NK-92 (cell line): ENCODE measurements at regions not wholly inside any gene's neighbourhood (a gene's known extent, or its start where the extent isn't known, plus 50 kb on each side); places are given as distances from the start of the nearest gene placed in this dataset.
"Not testable (repeated sequence)": the region's sequence is repeated elsewhere in the genome, so short reads cannot be mapped to it uniquely, and the experiment has no call there.

Source experiments
- DNase-seq: peaks from one replicate; lab custom pipeline; 2025; ENCODE audit not compliant: unreplicated experiment; lab: John Stamatoyannopoulos, UW

DNA sequence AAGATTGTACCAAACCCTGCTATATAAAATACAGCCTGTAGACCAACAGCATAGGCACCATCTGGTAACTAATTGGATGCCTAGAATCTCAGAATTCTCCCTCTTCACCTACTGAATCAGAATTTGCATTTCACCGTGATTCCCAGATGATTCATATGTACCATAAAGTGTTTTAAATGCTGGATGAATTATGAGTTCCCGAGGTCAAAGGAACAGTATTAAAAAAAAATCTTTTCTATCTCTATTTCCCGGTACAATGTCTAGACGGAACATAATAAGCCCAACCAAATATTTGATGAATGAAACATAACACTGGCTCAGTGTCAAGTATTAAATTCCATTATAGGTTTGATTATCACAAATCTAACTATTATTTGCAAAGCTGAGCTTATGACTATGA is 280.0 kb downstream of the ANKRD50 start:
- no peak for DNase-seq

DNA sequence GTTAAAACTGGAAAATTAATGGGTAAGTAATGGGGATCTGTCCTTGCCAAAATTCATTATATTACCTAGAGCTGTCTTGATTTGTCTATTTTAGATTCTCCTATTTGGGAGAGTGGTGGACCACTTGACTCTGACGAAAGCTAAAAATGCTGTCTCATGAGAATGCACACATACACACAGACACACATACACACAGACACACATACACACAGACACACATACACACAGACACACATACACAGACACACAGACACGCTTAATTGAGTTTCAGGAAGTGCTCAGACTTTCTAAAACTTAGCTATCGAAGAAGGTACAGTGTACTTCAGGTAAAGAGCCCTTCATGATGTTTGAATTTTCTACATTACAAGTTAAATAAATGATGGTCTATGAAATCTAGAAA is 279.5 kb downstream of the ANKRD50 start:
- no peak for DNase-seq

DNA sequence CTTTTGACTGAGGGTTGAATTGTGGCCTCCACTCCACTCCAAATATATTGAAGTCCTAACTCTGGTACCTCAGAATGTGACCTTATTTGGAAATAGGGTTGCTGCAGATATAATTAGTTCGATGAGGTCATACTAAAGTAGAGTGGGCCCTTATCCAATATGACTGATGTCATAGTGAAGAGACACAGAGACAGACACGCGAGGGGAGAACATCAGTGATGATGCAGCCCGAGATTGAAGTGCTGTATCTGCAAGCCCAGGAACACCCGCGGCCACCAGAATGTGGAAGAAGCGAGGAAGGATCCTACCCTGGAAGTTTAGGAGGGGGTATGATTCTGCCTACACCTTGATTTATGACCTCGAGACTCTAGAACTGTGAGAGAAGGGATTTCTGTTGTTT is 279.0 kb downstream of the ANKRD50 start:
- DNase-seq: no peak

DNA sequence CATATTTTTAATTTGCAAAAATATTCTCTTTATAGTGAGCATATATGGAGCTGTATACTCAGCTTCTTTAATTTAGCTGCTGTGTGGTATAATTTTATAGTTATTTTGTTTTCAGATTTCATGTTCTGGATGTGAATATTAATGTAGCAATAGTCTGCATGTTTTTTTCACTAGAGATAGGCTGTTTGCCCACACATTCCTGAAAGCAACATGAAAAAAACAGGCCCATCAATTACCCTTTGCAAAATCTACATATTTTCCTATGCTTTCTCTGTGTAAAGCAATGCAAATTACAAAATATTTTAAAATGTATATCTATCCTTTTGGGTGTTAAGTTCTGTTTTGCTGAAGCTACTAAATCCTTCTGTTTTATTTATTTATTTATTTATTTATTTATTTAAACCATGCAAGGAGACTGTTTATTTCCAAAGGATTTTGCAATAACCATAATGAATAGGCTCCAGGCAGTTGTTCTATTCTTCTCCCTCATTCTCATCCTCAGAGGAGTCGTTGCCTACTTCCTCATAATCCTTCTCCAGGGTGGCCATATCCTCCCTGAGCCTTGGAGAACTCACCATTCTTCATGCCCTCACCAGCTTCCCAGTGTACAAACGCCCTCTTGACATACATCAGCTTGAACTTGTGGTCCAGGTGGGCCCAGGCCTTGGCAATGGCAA is 277.1 kb downstream of the ANKRD50 start:
- no peak for DNase-seq

DNA sequence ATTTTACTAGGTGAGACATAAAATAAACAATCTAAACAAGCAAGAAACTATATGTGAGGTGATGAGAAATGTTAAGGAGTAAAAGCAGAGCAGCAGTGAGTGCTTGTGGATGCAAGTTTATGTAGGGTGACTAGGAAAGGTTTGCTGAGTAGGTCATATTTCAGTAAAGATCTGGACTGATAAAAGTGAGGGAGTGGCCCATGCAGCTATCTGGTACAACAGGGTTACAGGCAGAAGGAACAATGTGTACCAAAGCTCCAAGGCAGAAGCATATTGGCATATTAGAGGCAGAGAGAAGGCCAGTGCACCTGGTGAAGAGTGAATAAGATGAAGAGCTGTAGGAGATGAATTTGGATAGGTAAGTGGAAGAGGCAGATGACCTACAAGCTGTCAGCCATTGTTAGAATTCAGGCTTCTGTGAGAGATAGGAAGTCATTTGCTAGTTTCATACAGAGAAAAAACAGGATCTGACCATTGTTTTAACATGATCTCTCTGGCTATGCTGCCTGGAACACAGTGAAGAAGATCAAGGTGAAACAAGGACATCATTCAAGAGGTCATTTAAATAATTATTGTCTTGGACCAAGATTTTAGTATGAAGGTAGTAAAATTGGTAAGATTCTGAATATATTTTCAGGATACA is 274.6 kb downstream of the ANKRD50 start:
- no peak for DNase-seq

DNA sequence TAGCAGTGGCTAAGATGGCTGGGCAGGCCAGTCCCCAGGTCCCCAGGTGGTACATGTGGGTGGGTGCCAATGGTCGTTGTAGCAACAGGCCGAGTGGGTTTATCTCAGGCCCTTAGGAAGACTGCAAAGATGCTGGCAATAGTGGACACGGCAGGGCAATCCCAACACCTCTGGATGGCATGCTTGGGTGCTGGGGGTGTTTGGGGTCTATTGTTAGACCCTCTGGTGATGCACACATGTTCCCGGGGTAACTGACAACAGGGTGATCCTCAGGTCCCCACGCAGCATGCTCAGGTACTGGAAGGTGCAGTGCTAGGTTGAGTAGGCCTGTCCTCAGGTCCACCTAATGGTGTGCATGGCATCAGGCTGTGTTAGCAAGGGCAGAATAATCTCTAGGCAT is 267.5 kb downstream of the ANKRD50 start:
- DNase-seq: no peak

DNA sequence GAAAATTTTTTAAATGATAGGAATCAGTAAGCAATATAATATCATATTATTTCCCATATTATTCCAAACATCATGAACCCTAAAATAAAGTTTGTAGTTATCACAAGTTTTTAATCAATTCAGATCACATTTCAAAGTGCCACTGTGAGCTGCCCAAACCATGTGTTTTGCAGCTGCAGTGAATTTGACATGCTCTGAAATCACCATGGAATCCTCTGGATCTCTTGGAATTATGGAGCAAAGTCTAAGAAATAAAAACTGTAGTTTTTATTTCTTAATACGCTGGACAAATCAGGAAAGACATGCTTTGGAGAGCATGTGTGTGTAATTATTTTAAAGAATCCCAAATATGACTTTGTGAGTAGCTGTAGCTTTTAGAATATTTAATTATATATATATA is 262.7 kb downstream of the ANKRD50 start:
- no peak for DNase-seq

DNA sequence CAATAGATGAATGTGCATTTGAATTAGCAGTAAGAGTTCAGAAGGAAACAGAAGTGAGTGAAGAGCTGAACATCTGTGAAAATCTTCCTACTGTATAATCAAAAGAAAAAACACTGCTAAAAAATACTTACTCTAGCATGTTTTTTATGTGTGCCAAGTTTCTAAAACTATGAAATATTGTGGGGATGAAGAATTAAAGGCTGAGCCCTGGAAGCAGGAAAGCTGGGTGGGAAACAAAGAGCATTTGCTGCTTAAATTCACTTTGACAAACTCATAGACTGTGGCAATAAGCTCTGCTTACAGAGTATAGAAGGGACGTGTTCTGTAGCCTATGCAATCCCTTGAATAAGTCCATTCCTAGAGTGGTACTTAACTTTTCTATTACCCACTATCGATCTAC is 261.7 kb downstream of the ANKRD50 start:
- no peak for DNase-seq

DNA sequence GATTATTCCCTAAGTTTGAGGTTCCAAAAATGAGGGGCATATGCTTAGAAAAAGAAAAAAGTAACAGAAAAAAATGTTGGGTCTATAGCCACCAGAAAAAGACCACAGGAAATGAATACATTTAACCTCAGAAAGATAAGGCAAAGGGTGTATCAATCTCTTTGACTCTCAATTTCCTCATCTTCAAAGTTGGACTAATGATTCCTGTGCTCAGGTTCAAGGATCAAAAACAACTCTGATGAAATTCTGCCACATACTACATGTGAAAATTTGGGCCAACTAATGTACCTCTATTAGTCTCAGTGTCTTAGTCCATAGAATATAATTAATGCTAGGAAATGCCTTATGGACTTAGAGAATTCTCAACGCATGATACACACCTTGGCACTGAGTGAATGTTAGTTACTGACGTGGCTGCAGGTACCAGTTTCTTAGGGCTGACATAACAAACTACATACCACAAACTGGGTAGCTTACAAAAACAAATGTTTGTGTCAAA is 257.7 kb downstream of the ANKRD50 start:
- no peak for DNase-seq

DNA sequence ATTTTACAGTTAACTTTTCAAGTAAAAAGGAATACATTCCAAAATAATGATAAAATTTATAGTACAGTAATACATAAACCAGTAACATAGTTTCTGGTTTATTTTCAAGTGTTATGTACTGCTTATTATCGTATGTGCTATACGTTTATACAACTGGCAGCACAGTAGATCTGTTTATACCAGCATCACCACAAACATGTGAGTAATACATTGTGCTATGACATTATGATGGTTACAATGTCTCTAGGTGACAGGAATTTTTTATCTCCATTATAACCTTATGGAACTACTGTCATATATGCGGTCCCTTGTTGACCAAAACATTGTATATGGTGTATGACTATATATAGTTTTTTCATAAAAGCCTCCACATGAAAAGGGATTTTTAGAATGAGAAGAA is 256.9 kb downstream of the ANKRD50 start:
- DNase-seq: no peak

DNA sequence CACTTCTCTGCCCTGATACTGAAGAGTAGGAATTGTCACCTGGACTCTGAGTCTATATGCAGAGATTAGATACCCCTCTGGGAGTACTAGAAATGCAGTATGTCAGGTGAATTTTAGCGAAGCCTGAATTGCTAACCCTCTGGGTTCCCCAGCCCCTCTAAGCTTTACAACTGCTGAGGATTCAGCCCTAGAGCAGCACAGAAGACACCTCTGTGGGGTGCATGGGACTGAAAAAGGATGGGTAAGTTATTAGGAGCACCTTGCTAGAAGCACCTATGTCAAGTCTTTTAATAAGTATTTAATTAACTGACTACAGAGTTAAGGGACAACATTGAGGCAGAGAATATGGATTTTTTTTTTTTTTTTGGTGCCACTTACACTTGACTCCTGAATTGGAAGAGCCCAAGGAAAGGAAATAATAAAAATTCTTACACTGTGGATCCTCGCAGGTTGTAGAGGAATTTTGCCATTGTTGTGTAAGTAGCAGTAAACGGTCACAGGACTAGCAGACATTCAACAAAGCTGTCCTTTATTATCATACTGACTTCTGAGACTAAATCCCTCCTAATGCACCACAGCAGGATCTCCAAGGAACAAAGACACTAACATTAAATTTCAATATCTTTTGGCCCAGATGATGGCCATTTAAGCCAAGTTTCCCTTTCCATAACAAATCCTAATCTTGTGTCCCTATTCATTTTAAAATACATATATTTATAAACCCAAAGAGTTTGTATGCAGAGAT is 253.2 kb downstream of the ANKRD50 start:
- DNase-seq: no peak

DNA sequence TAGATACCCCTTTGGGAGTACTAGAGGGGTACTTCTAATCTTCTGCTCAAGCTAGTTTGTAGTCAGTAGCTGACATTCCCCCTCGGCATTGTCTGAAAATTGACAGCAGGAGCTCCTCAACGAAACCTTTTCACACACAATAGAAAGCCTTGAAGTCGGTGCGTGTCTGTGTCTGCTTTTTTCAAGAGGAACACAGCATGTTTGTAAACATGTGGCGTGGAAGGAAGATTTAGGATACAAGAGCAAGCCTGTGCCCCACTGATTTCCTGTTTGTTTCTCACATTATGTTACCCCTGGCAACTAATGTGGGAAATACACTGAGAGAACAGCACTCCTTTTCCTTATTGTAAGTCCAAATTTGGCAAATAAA is 252.6 kb downstream of the ANKRD50 start:
- DNase-seq: no peak

DNA sequence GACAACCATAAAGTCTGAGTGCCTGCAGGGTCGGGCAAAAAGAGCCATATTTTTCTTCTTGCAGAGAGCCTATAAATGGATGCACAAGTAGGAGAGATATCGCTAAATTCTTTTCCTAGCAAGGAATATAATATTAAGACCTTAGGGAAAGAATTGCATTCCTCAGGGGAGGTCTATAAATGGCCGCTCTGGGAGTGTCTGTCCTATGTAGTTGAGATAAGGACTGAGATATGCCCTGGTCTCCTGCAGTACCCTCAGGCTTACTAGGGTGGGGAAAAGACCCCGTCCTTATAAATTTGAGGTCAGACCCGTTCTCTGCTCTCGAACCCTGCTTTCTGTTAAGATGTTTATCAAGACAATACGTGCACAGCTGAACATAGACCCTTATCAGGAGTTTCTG is 250.9 kb downstream of the ANKRD50 start:
- not testable (repeated sequence) for DNase-seq

DNA sequence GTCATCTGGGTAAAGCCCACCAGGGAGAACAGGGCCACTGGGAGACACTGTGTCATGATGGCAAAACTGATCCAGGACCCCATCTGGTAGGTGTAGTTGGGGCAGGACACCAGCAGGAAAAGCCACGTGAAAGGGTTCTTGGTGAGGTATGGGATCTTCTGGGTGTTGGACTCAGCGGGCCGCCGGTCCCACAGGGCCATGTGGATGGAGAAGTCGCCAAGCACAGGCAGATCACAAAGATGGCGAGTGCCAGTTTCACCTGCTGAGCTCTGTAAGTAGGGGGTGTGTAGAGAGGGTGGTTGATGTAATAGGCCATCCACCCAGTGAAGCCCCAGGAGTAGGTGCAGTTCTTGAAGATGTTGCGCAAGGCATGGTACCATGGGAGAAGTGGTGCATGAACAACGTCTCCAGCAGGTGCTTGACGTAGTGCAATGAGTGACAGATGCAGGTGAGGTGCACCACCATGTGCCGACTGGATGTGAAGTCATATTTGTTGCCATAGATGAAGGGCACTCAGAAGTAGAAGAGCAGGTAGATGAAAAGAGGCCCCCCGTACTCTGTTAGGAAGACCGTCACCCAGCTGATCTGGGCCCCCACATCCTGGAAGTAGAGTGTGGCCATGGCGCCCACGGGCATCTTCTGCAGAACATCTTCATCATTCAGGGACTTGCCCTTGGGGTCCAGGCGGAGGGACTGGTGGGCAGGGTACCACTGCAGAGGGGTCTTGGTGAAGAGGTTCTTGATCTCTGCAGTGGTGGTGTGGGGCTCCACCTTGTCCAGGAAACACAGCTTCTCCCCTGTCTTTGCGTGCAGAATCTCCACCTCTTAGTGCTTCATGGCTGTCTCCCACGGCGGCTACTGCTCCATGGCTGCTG is 249.3 kb downstream of the ANKRD50 start:
- no peak for DNase-seq

DNA sequence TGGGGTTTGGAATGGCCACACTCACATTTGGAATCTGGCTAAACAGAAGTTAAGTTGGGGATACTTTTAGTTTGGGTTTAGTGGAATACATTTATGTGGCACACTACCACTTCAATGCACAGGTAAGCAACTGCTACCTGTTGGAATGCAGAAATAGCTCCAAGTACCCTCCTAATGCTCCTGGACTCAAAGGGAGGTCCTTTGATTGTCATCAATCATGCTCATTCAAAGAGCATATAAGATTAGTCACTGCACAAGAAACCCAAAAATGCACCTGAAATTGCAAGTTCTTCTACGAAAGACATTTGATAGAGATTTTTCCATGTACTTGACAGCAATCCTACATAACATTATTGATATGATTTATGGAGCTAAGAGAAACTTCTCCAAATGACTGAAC is 247.7 kb downstream of the ANKRD50 start:
- DNase-seq: no peak

DNA sequence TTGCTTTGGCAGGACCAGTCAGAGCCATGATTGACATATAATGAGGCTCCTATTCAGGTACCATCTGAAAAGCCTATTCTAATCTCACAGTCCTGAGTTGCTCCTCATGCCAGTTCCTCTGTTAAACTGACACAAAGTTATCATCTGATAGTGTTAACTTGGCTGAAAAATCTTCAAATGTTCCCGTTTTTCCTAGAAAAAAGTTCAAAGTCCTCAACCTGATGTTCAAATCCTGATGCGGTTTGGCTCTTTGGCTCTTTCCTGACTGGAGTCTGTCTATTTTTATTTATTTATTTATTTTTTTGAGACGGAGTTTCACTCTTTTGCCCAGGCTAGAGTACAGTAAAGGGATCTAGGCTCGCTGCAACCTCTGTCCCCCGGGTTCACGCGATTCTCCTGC is 244.2 kb downstream of the ANKRD50 start:
- DNase-seq: no peak

DNA sequence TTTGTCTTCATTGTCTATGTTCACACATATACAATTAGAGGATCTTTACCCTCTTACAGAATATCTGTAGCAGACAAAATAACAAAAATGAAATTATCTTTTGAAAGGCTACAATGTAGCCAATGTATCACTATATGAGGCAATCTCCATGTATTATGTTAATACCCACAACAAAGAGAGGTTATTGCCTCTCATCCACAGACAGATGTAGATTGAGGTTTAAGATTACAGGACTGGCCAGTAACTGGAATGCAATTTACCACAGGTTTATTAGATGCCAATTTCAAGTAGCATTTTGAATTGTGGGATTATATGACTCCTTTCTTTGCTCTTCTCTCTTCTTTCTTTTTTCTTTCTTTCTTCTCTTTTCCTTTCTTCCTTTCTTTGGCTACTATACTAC is 242.6 kb downstream of the ANKRD50 start:
- no peak for DNase-seq

DNA sequence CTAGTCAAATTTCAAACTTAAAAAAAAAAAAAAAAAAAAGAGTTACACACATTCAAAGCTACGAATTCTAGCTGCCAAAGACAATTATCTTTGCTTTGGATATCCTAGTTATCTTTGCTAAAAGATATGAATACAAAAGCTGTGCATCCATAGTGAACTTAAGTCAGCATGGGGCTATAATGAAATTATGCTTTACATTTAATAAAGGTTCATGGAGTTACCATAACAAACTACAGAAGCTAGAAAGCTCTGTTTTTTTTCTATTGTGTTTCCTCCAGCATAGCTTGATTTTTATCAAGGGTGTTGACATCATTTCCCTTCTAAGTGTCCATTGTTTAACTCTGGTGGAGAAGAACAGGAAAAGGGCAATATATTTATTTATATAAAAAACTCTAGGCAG is 234.1 kb downstream of the ANKRD50 start:
- no peak for DNase-seq

DNA sequence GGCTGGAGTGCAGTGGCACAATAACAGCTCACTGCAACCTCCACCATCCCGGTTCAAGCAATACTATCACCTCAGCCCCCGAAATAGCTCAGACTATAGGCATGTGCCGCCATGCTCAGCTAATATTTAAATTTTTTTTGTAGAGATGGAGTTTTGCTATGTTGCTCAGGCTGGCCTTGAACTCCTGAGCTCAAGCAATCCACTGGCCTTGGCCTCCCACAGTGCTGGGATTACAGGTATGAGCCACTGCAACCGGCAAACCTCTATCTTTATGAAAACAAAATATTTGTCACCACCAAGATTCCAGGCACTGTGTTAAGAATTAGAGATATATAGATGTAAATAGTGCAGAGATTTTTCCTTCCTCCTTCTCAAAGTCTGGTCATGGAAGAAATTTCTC is 232.5 kb downstream of the ANKRD50 start:
- DNase-seq: no peak

DNA sequence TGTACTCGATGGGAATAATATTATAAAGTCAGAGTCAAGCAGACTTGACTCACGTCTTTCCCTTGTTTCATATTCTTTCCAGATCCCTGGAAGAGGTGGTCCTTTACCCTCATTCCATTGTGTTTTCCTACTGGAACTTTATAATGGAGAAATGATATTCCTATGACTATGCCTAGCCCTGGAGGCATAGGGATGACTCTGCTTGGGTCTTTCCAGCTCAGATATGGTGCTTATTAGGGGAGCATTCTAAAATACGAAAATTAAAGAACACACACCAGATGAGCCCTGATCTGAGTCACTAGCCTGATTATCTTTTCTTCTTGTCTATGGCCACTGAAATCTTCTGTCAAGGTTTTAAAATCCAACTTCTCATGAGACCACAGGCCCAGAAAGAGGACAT is 231.4 kb downstream of the ANKRD50 start:
- DNase-seq: no peak
